ENCODE measurements at regions not wholly inside any gene's neighbourhood (a gene's known extent, or its start where the extent isn't known, plus 50 kb on each side); places are given as distances from the start of the nearest gene placed in this dataset.

- TF ChIP-seq, protein P1, sequence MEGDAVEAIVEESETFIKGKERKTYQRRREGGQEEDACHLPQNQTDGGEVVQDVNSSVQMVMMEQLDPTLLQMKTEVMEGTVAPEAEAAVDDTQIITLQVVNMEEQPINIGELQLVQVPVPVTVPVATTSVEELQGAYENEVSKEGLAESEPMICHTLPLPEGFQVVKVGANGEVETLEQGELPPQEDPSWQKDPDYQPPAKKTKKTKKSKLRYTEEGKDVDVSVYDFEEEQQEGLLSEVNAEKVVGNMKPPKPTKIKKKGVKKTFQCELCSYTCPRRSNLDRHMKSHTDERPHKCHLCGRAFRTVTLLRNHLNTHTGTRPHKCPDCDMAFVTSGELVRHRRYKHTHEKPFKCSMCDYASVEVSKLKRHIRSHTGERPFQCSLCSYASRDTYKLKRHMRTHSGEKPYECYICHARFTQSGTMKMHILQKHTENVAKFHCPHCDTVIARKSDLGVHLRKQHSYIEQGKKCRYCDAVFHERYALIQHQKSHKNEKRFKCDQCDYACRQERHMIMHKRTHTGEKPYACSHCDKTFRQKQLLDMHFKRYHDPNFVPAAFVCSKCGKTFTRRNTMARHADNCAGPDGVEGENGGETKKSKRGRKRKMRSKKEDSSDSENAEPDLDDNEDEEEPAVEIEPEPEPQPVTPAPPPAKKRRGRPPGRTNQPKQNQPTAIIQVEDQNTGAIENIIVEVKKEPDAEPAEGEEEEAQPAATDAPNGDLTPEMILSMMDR (IDR thresholded peaks at IDR 0.05 in 4 of 5, conservative IDR thresholded peaks at IDR 0.05 in 1 of 5) = no peak
- TF ChIP-seq POLR2A (IDR thresholded peaks at IDR 0.05) = no peak
Measured at GRCh38 chr3:154602241-154602640, 172.3 kb upstream of the GPR149 start.
